Kidney (tissue), 13 donors: ENCODE measurements at regions not wholly inside any gene's neighbourhood (a gene's known extent, or its start where the extent isn't known, plus 50 kb on each side); places are given as distances from the start of the nearest gene placed in this dataset.

Experiments
- DNase-seq, 5 donors: peaks; one replicate each; pipeline ENCODE4 v3.0.0-alpha.2; 2013 to 2020
- FAIRE-seq: peaks from 2 replicates; lab custom pipeline; 2012; peaks lifted over from hg19 to GRCh38; lab: Jason Lieb, UNC
- H3K27ac ChIP-seq, 2 donors: one replicate each; pipeline ENCODE4 v1.7.0; 2013; ENCODE audit warnings: low read depth in 2 of 2, low read length in 2 of 2, inconsistent platforms in 1 of 2
- H3K27me3 ChIP-seq: one replicate; pipeline ENCODE4 v1.7.1; 2013; ENCODE audit warnings: low read length, inconsistent platforms; ENCODE audit not compliant: control insufficient read depth, insufficient read depth
- H3K36me3 ChIP-seq, 3 donors: one replicate each; pipeline versions ENCODE4 v1.7.0 to v1.7.1; 2013; ENCODE audit warnings: low read length in 3 of 3, control low read depth in 1 of 3, inconsistent platforms in 1 of 3; ENCODE audit not compliant: insufficient read depth in 3 of 3, control insufficient read depth in 2 of 3
- H3K4me1 ChIP-seq, 3 donors: one replicate each; pipeline versions ENCODE4 v1.7.0 to v1.7.1; 2013; ENCODE audit warnings: low read length in 3 of 3, inconsistent platforms in 1 of 3, low read depth in 1 of 3; ENCODE audit not compliant: control insufficient read depth in 2 of 3, insufficient read depth in 2 of 3
- H3K4me3 ChIP-seq, 3 donors: one replicate each; pipeline versions ENCODE4 v1.7.0 to v1.8.1; 2013; ENCODE audit warnings: low read length in 3 of 3, control low read depth in 1 of 3, inconsistent platforms in 1 of 3
- H3K9ac ChIP-seq, 3 donors: one replicate each; pipeline versions ENCODE4 v1.7.0 to v1.7.1; 2013; ENCODE audit warnings: low read length in 3 of 3, control low read depth in 1 of 3, inconsistent platforms in 1 of 3
- H3K9me3 ChIP-seq, 3 donors: one replicate each; pipeline versions ENCODE4 v1.7.0 to v1.7.1; 2013; ENCODE audit warnings: low read length in 3 of 3, control low read depth in 1 of 3, inconsistent platforms in 1 of 3; ENCODE audit not compliant: control insufficient read depth in 2 of 3, insufficient read depth in 1 of 3
- intact Hi-C: fragments of 100-400 bp; cut with DNase I; formaldehyde crosslinking; loops from one replicate; pipeline ENCODE4 v1.11.1; 2022
- TF ChIP-seq, protein P1 (sequence below): IDR thresholded peaks from 3 replicates; pipeline ENCODE4 v1.5.1; 2012; ENCODE audit warnings: mild to moderate bottlenecking, moderate library complexity, borderline replicate concordance; ENCODE audit not compliant: insufficient read depth; ENCODE audit errors: extremely low read depth
- donor health status: control.
- donor health status: control.
- donor health status: control.
- donor health status: control.
- donor health status: control.
- donor health status: DM: yes; HTN: yes; CAD: no.
- donor health status: Normal renal cell carcinoma (clear cell type).

- Histone ChIP-seq H3K4me1 (no peaks in the 10 kb centered on the region), H3K9me3 (no peaks in the 10 kb centered on the region), H3K36me3 (no peaks in the 10 kb centered on the region), H3K9ac (no peak overlapping the region), H3K27ac (no peak overlapping the region), H3K27me3 (no peaks in the 10 kb centered on the region), H3K4me3 (no peak overlapping the region)
- FAIRE-seq (no peak), DNase-seq (no peak)
- TF ChIP-seq, protein P1, sequence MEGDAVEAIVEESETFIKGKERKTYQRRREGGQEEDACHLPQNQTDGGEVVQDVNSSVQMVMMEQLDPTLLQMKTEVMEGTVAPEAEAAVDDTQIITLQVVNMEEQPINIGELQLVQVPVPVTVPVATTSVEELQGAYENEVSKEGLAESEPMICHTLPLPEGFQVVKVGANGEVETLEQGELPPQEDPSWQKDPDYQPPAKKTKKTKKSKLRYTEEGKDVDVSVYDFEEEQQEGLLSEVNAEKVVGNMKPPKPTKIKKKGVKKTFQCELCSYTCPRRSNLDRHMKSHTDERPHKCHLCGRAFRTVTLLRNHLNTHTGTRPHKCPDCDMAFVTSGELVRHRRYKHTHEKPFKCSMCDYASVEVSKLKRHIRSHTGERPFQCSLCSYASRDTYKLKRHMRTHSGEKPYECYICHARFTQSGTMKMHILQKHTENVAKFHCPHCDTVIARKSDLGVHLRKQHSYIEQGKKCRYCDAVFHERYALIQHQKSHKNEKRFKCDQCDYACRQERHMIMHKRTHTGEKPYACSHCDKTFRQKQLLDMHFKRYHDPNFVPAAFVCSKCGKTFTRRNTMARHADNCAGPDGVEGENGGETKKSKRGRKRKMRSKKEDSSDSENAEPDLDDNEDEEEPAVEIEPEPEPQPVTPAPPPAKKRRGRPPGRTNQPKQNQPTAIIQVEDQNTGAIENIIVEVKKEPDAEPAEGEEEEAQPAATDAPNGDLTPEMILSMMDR: no peak
- intact Hi-C loops: no loop called here
Measured at GRCh38 chr11:111148953-111149352, 96.6 kb upstream of the POU2AF2 start.

DNA sequence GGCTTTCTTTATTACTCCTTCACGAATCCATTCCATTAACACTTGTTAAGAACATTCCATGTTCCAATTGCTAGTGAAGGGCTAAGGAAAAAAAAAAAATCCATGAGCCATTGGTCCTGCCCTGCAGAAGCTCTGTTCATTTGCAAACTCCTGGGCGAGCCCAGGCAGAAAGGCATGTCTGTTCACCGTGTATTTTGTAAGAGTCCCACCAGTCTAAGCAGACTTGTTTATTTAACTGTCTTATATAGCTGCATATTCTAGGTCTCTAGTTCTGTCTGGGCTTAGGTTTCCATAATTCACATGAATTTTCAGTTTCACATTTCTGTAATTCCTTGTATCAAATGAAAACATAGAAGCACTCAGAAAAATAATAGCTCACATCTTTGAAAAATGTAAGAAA is 97.4 kb upstream of the POU2AF2 start:
- H3K27me3 ChIP-seq: no peaks in the 10 kb centered on the region
- TF ChIP-seq, protein P1: no peak
- no peaks in the 10 kb centered on the region for H3K4me1 ChIP-seq
- FAIRE-seq (no peak), DNase-seq (no peak)
- H3K9me3 ChIP-seq: no peaks in the 10 kb centered on the region
- no peak overlapping the region for H3K27ac ChIP-seq
- intact Hi-C loops: no loop called here
- H3K4me3 ChIP-seq: no peak overlapping the region
- no peaks in the 10 kb centered on the region for H3K36me3 ChIP-seq
- H3K9ac ChIP-seq: no peak overlapping the region

- Histone ChIP-seq H3K9me3 (no peaks in the 10 kb centered on the region), H3K27me3 (no peaks in the 10 kb centered on the region), H3K9ac (no peak overlapping the region), H3K36me3 (no peaks in the 10 kb centered on the region), H3K4me3 (no peak overlapping the region), H3K4me1 (no peaks in the 10 kb centered on the region), H3K27ac (no peak overlapping the region)
- DNase-seq (no peak), FAIRE-seq (no peak)
- intact Hi-C loops: no loop called here
- TF ChIP-seq, protein P1: no peak
Measured at GRCh38 chr11:111137846-111138245, 107.7 kb upstream of the POU2AF2 start.
